SW 1271 (cell line): ENCODE measurements at regions not wholly inside any gene's neighbourhood (a gene's known extent, or its start where the extent isn't known, plus 50 kb on each side); places are given as distances from the start of the nearest gene placed in this dataset.

Experiments used
- DNase-seq, 2 experiments: peaks; one replicate each; lab custom pipeline; 2025; lab: John Stamatoyannopoulos, UW

DNA sequence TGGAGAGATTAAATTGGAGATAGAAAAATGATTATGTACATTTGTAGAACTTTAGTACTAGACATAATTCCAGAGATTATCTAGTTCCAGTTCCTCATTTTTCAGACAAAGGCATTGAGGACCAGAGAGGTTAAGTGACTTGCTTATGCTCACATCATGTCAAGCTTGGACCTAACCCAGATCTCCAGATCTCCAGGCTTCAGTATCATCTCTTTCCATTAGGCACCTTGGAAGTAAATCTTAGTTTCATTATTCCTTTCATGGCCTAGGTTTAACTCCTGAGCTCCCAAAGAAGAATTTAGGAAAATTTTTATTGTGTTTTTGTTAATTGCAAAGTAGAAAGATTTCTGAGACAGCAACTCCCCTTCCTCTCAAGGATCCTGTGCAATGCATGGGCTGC, 148.8 kb downstream of the GATB start:
- DNase-seq, result no peak

DNA sequence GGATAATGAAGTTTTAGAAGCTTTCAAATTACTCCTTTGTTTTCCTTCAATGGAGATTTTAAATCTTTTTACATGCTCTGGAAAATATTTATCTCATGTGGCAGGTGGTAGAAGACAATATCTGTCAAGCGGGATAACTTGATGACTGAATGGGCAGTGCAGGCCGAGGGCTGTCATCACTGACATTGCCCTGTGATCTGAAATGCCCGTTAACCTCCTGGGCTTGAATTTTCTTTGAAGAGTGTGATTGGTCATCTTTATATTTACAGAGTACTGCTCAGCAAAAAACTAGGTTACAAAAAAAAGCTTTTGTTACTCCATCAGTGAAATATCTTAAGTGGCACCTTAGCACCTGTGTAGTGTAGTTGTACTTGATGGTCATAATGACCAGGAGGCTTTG, 147.5 kb downstream of the GATB start:
- DNase-seq, result no peak

DNA sequence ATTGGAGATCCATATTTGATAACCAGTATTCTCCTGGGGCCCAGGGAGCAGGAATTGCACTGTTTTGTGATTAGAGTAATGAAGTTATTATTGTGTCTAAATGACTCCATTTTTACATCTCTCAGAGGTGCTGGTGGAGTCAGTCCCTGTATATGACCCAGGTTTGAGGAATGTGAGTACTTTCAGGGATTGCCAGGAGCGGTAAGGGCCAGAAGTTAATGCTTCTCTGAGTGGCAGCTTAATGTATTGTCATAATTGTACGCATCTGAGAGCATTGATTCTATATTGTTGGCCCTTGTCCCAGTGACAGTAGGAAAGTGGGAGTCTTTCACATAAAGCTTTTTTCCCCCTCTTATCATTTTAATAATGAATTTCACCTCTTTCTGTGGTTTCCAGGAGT, 146.2 kb downstream of the GATB start:
- DNase-seq, result no peak

DNA sequence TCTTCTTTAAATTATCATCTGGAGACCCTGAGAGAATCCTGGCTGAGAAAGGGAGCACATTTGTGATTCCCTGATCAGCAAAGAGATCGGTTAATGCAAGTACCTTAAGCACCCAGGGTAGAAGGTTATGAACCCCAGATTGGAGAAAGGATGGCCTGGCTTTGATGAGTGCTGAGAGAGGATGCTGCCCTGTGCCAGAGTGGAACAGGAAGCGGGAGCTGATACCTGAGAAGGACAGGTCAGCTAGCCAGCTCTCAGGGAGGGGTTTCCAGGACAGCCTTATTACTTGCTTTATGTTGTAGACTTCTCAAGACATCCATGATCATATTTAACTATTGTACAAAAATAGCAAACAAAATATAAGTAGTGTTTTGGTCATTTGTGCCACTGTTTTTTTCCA, 141.9 kb downstream of the GATB start:
- DNase-seq, result no peak

DNA sequence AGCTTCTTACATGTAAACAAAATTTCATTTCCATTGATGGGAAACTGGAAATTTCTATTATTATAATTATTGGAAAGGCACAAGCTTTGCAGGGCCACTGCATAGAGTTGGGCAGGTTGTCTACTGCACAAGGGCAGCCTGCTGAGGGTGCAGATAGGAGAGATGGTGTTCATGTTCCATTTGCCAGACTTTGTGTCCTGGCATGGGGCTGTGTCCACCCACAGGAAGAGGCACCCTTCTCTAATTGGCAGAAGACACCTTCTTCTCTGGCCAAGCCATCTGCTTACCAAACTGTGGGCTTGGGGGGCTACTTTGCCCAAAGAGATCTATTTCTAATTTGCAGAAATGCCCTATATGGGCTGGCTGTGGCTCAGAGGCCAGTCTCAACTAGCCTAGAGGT, 140.7 kb downstream of the GATB start:
- DNase-seq, result no peak
